SK-N-SH (cell line): ENCODE measurements at regions not wholly inside any gene's neighbourhood (a gene's known extent, or its start where the extent isn't known, plus 50 kb on each side); places are given as distances from the start of the nearest gene placed in this dataset.
"Not testable (repeated sequence)": the region's sequence is repeated elsewhere in the genome, so short reads cannot be mapped to it uniquely, and the experiment has no call there.

Experiments
- CTCF ChIA-PET: fragments of 300-600, 350-600 bp; formaldehyde crosslinking; extraction: SDS; loops from one replicate; lab custom pipeline; 2021; lab: Yijun Ruan, JAX
- POLR2A ChIA-PET: fragments of 350-600 bp; sonication (Branson Sonifier 250); formaldehyde crosslinking; extraction: SDS; loops from one replicate; lab custom pipeline; 2020; ENCODE audit warnings: antibody characterized with exemption, inconsistent platforms; lab: Yijun Ruan, JAX
- DNase-seq: peaks from one replicate; pipeline ENCODE4 v3.0.0; 2012
- H2AFZ ChIP-seq: fragments of 200-600 bp; sonication (generic); 2 replicates; pipeline ENCODE4 v1.8.1; 2016; ENCODE audit warnings: antibody characterized with exemption, mild to moderate bottlenecking, low read depth
- H3F3A ChIP-seq: fragments of 200-600 bp; sonication (generic); replicated peaks from 2 replicates; pipeline ENCODE3; 2016; ENCODE audit warnings: antibody characterized with exemption, mild to moderate bottlenecking; ENCODE audit not compliant: insufficient read depth
- H3K27ac ChIP-seq, 2 experiments: fragments of 200-500 bp in 1 of 2; fragments of 200-600 bp in 1 of 2; sonication (Bioruptor generic) in 1 of 2; sonication (generic), shearing (Covaris generic) in 1 of 2; 2 replicates each; pipeline versions ENCODE4 v1.5.1 to v1.6.1; 2014 to 2016; ENCODE audit warnings: low read depth in 2 of 2, inconsistent platforms in 1 of 2, low read length in 1 of 2, mild to moderate bottlenecking in 1 of 2, mixed read lengths in 1 of 2
- H3K27me3 ChIP-seq: fragments of 200-600 bp; sonication (generic), shearing (Covaris generic); 2 replicates; pipeline ENCODE4 v1.6.1; 2016; ENCODE audit warnings: mixed run types; ENCODE audit not compliant: insufficient read depth
- H3K36me3 ChIP-seq, 2 experiments: fragments of 200-500 bp in 1 of 2; fragments of 200-600 bp in 1 of 2; sonication (Bioruptor generic) in 1 of 2; sonication (generic) in 1 of 2; replicated peaks in 1 of 2; 2 replicates each; pipeline versions ENCODE3 to v1.5.1; 2014 to 2016; ENCODE audit warnings: low read length in 1 of 2, mild to moderate bottlenecking in 1 of 2; ENCODE audit not compliant: insufficient read depth in 2 of 2, control insufficient read depth in 1 of 2
- H3K4me1 ChIP-seq, 2 experiments: fragments of 200-500 bp in 1 of 2; fragments of 200-600 bp in 1 of 2; sonication (Bioruptor generic) in 1 of 2; sonication (generic), shearing (Covaris generic) in 1 of 2; 2 replicates each; pipeline versions ENCODE4 v1.5.1 to v1.6.1; 2014 to 2016; ENCODE audit warnings: low read depth in 1 of 2, low read length in 1 of 2, mixed run types in 1 of 2; ENCODE audit not compliant: insufficient read depth in 2 of 2, control insufficient read depth in 1 of 2
- H3K4me2 ChIP-seq: fragments of 200-600 bp; sonication (generic), shearing (Covaris generic); 2 replicates; pipeline ENCODE4 v1.6.1; 2017; ENCODE audit warnings: mixed run types
- H3K4me3 ChIP-seq, 2 experiments: fragments of 200-500 bp in 1 of 2; fragments of 200-600 bp in 1 of 2; sonication (Bioruptor generic) in 1 of 2; sonication (generic), shearing (Covaris generic) in 1 of 2; 2 replicates each; pipeline versions ENCODE4 v1.5.1 to v1.8.1; 2014 to 2016; ENCODE audit warnings: low read depth in 2 of 2, inconsistent platforms in 1 of 2, low read length in 1 of 2, mild to moderate bottlenecking in 1 of 2, mixed read lengths in 1 of 2, moderate library complexity in 1 of 2
- H3K79me2 ChIP-seq: fragments of 200-600 bp; sonication (generic); 2 replicates; pipeline ENCODE4 v1.8.1; 2017; ENCODE audit warnings: mild to moderate bottlenecking; ENCODE audit not compliant: insufficient read depth
- H3K9ac ChIP-seq: fragments of 200-600 bp; sonication (generic); 2 replicates; pipeline ENCODE4 v1.6.1; 2017; ENCODE audit warnings: mixed run types
- H3K9me2 ChIP-seq: fragments of 200-600 bp; sonication (generic); 2 replicates; pipeline ENCODE4 v1.6.1; 2017; ENCODE audit warnings: mixed run types
- H3K9me3 ChIP-seq: fragments of 200-600 bp; sonication (generic); 2 replicates; pipeline ENCODE4 v1.6.1; 2017; ENCODE audit warnings: mixed run types, mild to moderate bottlenecking, moderate library complexity
- H4K20me1 ChIP-seq: fragments of 200-600 bp; sonication (generic); 2 replicates; pipeline ENCODE4 v1.6.1; 2017; ENCODE audit warnings: mild to moderate bottlenecking, mixed run types; ENCODE audit not compliant: insufficient read depth
- ELF1 ChIP-seq: IDR thresholded peaks from 2 replicates; pipeline ENCODE4 v1.4.0; 2012
- FOSL2 ChIP-seq: IDR thresholded peaks from 2 replicates; pipeline ENCODE4 v1.4.0; 2012; ENCODE audit warnings: low read depth, mild to moderate bottlenecking, moderate library complexity, borderline replicate concordance
- FOXJ3 ChIP-seq: sonication (generic); formaldehyde crosslinking; IDR thresholded peaks from 2 replicates; pipeline ENCODE4 v1.5.1; 2020; ENCODE audit warnings: mild to moderate bottlenecking, missing genetic modification reagents
- FOXM1 ChIP-seq: IDR thresholded peaks from 2 replicates; pipeline ENCODE4 v1.4.0; 2012; ENCODE audit warnings: low read depth, mild to moderate bottlenecking
- MXI1 ChIP-seq: IDR thresholded peaks from 2 replicates; pipeline ENCODE4 v1.6.1; 2012; ENCODE audit warnings: mild to moderate bottlenecking, low read depth, low read length, improper control_type of control experiment
- NFIC ChIP-seq: IDR thresholded peaks from 2 replicates; pipeline ENCODE4 v1.4.0; 2012; ENCODE audit warnings: borderline replicate concordance
- NRF1 ChIP-seq: IDR thresholded peaks from 2 replicates; pipeline ENCODE4 v1.6.1; 2012; ENCODE audit warnings: low read depth, mild to moderate bottlenecking, low read length
- POLR2AphosphoS5 ChIP-seq: IDR thresholded peaks from 2 replicates; pipeline ENCODE4 v1.6.1; 2012; ENCODE audit warnings: low read depth, low read length
- RAD21 ChIP-seq: IDR thresholded peaks from 2 replicates; pipeline ENCODE4 v1.6.1; 2012; ENCODE audit warnings: mild to moderate bottlenecking, low read length
- SMC3 ChIP-seq: IDR thresholded peaks from 2 replicates; pipeline ENCODE4 v1.6.1; 2012; ENCODE audit warnings: low read depth, low read length, improper control_type of control experiment
- YY1 ChIP-seq: IDR thresholded peaks from 2 replicates; pipeline ENCODE4 v1.4.0; 2012; ENCODE audit warnings: low read depth, mild to moderate bottlenecking
- ZBTB33 ChIP-seq: IDR thresholded peaks from 2 replicates; pipeline ENCODE4 v1.4.0; 2012; ENCODE audit warnings: low read depth, borderline replicate concordance
- WGBS: methylation state at CpG from one replicate; pipeline ENCODE4 v1.1.6; 2017; ENCODE audit warnings: low lambda C conversion rate; 5-methylcytosine and 5-hydroxymethylcytosine counted together
- TF ChIP-seq, protein P1 (sequence below): fragments of 200-600 bp; sonication (generic); IDR thresholded peaks from 2 replicates; pipeline ENCODE4 v1.6.1; 2017; ENCODE audit warnings: antibody characterized with exemption, mild to moderate bottlenecking, moderate library complexity
- TF ChIP-seq, protein P2 (sequence below): fragments of 150-350 bp; IDR thresholded peaks from 2 replicates; pipeline ENCODE4 v1.6.1; 2016; ENCODE audit warnings: mild to moderate bottlenecking, low read depth, low read length
- TF ChIP-seq, protein P3 (sequence below): IDR thresholded peaks from 2 replicates; pipeline ENCODE4 v1.6.1; 2012; ENCODE audit warnings: mild to moderate bottlenecking, low read depth, low read length, moderate library complexity

- Histone ChIP-seq H3K27me3 (no peaks in the 10 kb centered on the region), H3K9me3 (no peaks in the 10 kb centered on the region), H4K20me1 (no peaks in the 10 kb centered on the region), H3K36me3 (peaks cover 0 to 10% of the 10 kb centered on the region in 2 experiments), H3K4me3 (no peak overlapping the region), H3K4me2 (no peak overlapping the region), H3K79me2 (no peaks in the 10 kb centered on the region), H3F3A (peaks cover 6% of the 10 kb centered on the region), H3K9ac (no peak overlapping the region), H3K4me1 (peaks cover 0 to 9% of the 10 kb centered on the region in 2 experiments; a peak in 1 of 4 replicates), H3K27ac (no peak overlapping the region), H2AFZ (no peak overlapping the region), H3K9me2 (no peaks in the 10 kb centered on the region)
- 81% methylated on average over 8 of the region's 14 CpGs for WGBS
- CTCF ChIA-PET: interaction anchor here (1.0 kb wide), 1 partner anchor 10 kb away, joined by 5 read pairs; no protein-coding TSS in a partner anchor
- no peak for DNase-seq
- POLR2A ChIA-PET: no interaction called here
- TF ChIP-seq ELF1: no peak
- TF ChIP-seq, protein P1, sequence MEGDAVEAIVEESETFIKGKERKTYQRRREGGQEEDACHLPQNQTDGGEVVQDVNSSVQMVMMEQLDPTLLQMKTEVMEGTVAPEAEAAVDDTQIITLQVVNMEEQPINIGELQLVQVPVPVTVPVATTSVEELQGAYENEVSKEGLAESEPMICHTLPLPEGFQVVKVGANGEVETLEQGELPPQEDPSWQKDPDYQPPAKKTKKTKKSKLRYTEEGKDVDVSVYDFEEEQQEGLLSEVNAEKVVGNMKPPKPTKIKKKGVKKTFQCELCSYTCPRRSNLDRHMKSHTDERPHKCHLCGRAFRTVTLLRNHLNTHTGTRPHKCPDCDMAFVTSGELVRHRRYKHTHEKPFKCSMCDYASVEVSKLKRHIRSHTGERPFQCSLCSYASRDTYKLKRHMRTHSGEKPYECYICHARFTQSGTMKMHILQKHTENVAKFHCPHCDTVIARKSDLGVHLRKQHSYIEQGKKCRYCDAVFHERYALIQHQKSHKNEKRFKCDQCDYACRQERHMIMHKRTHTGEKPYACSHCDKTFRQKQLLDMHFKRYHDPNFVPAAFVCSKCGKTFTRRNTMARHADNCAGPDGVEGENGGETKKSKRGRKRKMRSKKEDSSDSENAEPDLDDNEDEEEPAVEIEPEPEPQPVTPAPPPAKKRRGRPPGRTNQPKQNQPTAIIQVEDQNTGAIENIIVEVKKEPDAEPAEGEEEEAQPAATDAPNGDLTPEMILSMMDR: no peak
- no peak for TF ChIP-seq FOXJ3 (CRISPR knock-in tag)
- no peak for TF ChIP-seq ZBTB33
- TF ChIP-seq SMC3: no peak
- no peak for TF ChIP-seq RAD21
- TF ChIP-seq, protein P2, sequence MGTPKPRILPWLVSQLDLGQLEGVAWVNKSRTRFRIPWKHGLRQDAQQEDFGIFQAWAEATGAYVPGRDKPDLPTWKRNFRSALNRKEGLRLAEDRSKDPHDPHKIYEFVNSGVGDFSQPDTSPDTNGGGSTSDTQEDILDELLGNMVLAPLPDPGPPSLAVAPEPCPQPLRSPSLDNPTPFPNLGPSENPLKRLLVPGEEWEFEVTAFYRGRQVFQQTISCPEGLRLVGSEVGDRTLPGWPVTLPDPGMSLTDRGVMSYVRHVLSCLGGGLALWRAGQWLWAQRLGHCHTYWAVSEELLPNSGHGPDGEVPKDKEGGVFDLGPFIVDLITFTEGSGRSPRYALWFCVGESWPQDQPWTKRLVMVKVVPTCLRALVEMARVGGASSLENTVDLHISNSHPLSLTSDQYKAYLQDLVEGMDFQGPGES: no peak
- TF ChIP-seq, protein P3, sequence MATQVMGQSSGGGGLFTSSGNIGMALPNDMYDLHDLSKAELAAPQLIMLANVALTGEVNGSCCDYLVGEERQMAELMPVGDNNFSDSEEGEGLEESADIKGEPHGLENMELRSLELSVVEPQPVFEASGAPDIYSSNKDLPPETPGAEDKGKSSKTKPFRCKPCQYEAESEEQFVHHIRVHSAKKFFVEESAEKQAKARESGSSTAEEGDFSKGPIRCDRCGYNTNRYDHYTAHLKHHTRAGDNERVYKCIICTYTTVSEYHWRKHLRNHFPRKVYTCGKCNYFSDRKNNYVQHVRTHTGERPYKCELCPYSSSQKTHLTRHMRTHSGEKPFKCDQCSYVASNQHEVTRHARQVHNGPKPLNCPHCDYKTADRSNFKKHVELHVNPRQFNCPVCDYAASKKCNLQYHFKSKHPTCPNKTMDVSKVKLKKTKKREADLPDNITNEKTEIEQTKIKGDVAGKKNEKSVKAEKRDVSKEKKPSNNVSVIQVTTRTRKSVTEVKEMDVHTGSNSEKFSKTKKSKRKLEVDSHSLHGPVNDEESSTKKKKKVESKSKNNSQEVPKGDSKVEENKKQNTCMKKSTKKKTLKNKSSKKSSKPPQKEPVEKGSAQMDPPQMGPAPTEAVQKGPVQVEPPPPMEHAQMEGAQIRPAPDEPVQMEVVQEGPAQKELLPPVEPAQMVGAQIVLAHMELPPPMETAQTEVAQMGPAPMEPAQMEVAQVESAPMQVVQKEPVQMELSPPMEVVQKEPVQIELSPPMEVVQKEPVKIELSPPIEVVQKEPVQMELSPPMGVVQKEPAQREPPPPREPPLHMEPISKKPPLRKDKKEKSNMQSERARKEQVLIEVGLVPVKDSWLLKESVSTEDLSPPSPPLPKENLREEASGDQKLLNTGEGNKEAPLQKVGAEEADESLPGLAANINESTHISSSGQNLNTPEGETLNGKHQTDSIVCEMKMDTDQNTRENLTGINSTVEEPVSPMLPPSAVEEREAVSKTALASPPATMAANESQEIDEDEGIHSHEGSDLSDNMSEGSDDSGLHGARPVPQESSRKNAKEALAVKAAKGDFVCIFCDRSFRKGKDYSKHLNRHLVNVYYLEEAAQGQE: no peak
- TF ChIP-seq YY1: no peak
- TF ChIP-seq NFIC: no peak
- TF ChIP-seq MXI1: no peak
- no peak for TF ChIP-seq FOSL2
- no peak for TF ChIP-seq POLR2AphosphoS5
- no peak for TF ChIP-seq NRF1
- TF ChIP-seq FOXM1: no peak
These were observed 53.0 kb upstream of the METRNL start for GRCh38 chr17:83026311-83026811.

DNA sequence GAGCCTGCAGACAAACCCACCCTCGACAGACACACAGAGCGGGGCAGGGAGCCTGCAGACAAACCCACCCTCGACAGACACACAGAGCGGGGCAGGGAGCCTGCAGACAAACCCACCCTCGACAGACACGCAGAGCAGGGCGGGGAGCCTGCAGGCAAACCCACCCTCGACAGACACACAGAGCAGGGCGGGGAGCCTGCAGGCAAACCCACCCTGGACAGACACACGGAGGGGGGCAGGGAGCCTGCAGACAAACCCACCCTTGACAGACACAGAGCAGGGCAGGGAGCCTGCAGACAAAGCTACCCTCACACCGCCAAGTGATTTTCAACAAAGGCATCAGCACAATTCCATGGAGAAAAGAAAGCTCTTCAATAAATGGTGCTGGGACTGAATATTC, 52.5 kb upstream of the METRNL start:
- DNase-seq, H3K9ac ChIP-seq, H2AFZ ChIP-seq, H3K9me2 ChIP-seq, H3K79me2 ChIP-seq, H3K27ac ChIP-seq, H3K4me2 ChIP-seq, H3F3A ChIP-seq, H4K20me1 ChIP-seq, H3K4me1 ChIP-seq, H3K4me3 ChIP-seq, H3K9me3 ChIP-seq, H3K27me3 ChIP-seq, POLR2A ChIA-PET: not testable (repeated sequence)
- CTCF ChIA-PET: interaction anchor here (1.0 kb wide), 1 partner anchor 9 kb away, joined by 5 read pairs; no protein-coding TSS in a partner anchor
- peaks cover 0 to 11% of the 10 kb centered on the region in 2 experiments for H3K36me3 ChIP-seq
- WGBS: 56% methylated on average over 10 of the region's 11 CpGs
